Hippocampal formation (tissue), 2 donors: ENCODE measurements at regions not wholly inside any gene's neighbourhood (a gene's known extent, or its start where the extent isn't known, plus 50 kb on each side); places are given as distances from the start of the nearest gene placed in this dataset.
"Not testable (repeated sequence)": the region's sequence is repeated elsewhere in the genome, so short reads cannot be mapped to it uniquely, and the experiment has no call there.

Experiments
- DNase-seq, 2 donors: peaks; one replicate each; lab custom pipeline; 2025; lab: John Stamatoyannopoulos, UW

- DNase-seq = no peak
These were observed 461.0 kb upstream of the HTR1E start for GRCh38 chr6:86476311-86476710.

- no peak for DNase-seq
These were observed 463.2 kb upstream of the HTR1E start for GRCh38 chr6:86474081-86474480.

DNA sequence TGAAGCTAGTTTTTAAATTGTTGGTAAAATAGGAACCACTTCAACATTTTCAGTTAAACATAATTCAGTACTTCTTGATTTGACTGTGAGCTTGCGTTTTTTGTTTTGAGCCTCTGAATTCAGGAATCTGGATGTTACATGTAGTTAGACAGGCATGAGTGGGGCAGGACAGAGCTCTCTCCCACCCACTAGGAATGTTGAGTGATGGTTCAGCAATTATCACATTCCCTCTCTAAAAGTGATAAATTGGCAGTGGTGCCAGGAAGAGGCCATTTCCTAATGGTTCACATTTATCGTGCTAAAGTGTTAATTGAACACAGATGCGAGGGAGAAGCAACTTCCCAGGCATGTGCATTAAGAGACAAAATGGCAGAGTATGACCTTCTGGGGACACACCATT lies 465.5 kb upstream of the HTR1E start:
- DNase-seq = no peak

- DNase-seq = no peak
These were observed 477.4 kb upstream of the HTR1E start for GRCh38 chr6:86459978-86460377.

GRCh38 chr6:86456821-86457220 lies 480.5 kb upstream of the HTR1E start:
- no peak for DNase-seq

DNA sequence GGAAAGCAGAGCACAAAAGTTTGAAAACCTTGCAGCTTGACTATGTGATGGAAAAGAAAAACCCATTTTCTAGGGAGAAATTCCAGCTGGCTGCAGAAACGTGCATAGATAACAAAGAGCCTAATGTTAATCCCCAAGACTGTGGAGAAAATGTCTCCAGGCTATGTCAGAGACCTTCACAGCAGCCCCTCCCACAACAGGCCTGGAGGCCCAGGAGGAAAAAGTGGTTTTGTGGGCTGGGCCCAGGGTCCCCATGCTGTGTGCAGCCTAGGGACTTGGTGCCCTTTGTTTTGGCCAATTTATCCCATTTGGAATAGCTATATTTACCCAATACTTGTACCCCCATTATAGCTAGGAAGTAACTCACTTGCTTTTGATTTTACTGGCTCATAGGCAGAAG lies 484.1 kb upstream of the HTR1E start:
- no peak for DNase-seq

DNA sequence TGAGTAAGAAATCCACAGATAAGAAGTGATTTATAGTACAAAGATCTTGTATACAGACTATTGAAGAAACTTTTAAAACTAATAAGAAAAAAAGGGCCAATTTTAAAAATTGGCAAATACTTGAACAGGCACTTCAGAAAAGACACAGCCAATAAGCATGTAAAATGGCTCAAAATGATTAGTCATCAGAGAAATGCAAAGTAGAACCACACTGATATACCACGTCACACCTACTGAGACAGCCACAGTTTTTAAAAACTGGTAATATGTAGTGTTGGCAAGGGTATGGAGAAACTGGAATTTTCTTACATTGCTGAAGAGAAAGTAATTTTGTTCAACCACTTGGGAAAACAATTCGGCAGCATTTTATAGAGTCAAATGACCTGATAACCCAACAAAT lies 488.9 kb upstream of the HTR1E start:
- no peak for DNase-seq

GRCh38 chr6:86440608-86441007 lies 496.7 kb upstream of the HTR1E start:
- no peak for DNase-seq

DNA sequence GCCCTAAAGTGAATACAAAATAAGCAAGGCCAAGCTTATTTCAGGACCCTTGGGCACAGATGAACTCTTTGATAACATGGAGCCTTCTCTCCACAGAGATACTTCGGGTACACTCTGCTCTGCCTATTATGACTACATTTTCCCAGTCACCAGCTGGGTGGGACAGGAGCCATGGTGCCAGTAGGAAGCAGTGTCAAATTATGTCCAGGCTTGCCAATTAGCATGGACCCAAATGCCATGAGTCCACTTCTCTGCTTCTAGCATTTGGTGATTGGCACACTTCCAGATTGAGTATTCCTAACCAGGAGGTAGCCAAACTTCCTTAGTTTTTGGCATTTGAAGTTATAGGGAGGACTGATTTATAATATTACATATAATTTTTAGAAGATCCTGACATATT lies 513.8 kb upstream of the HTR1E start:
- no peak for DNase-seq

- no peak for DNase-seq
These were observed 525.3 kb upstream of the HTR1E start for GRCh38 chr6:86412057-86412456.

DNA sequence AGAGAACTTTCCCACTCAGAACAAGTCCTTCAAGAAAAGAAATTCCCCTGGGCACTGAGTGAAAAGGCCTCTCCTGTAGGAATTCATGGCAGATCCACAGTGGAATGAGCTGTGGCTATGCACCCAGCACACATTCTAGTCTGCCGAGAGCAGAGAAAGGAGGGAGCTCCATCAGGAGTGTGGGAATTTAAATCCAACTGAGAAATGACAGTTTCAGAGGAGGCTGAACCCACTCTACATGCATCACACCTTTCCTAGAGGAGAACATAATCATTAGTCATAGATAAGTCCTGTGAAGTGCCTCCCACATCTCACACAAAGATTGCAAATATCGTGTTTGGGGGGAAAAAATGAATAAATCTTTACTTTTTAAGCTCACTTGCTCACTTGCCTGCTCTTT lies 530.2 kb upstream of the HTR1E start:
- DNase-seq = no peak

GRCh38 chr6:86392850-86393249 lies 544.5 kb upstream of the HTR1E start:
- DNase-seq = not testable (repeated sequence)

DNA sequence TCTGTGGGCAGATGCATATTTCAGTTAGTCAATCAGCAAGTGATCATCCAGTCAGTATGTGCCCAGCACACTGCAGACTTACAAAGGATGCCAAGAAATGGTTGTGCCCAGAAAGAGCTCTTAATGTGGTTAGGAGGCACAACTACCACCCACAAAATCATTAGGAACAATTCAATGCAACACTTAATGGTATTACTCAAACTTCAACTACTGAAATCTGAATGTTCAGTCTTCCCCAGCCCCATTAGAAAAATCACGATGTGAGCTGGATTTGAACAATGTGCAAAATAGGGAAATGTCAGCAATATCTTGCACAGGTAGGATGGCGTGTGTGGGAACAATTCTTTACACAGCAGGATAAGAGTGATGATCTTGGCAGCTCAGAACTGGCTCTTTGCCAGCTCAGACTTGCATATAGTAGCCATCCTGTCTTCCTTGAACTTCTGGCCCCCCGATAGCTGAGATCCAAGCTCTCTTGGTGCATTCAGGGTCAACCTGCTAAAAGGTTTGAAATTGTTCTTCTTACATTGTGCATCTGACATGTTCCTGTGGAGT lies 556.7 kb upstream of the HTR1E start:
- no peak for DNase-seq

- no peak for DNase-seq
These were observed 579.5 kb upstream of the HTR1E start for GRCh38 chr6:86357877-86358276.

DNA sequence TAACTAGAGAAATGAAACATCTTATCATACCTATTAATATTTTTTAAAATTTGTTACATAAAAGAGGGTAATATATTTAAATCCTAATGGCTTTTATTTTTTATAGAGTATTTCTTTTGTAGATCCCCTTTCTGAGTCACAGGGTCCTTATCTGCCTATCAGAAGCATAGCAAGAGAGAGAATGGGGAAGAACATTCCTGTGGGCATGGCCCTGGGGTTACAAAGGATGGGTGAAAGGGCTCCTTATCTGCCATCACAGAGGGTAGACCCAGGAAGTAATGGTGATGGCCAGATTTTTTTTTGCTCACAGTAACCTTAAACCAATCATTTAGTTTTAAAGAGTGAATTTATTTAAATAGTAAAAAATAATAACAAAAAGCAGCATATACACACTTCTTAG lies 582.1 kb upstream of the HTR1E start:
- DNase-seq = no peak

DNA sequence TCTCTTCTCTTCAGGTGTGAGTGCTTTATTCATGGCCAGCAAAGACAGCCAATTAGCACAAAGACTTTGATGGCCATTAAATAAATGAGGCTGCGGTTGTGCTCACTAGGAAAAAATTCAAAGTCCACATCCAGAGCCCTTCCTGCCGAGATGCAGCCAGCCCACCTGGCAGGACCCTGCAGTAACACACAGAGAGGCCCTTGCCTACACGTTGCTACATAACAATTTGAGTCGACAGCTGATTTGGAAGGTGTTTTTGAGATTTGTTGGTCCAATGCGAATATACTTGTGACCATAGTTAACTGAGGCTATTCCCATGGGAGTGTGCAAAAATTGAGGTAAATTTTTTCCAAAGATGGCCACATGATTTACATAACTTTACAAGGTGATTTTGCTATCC lies 605.4 kb upstream of the HTR1E start:
- DNase-seq = no peak

DNA sequence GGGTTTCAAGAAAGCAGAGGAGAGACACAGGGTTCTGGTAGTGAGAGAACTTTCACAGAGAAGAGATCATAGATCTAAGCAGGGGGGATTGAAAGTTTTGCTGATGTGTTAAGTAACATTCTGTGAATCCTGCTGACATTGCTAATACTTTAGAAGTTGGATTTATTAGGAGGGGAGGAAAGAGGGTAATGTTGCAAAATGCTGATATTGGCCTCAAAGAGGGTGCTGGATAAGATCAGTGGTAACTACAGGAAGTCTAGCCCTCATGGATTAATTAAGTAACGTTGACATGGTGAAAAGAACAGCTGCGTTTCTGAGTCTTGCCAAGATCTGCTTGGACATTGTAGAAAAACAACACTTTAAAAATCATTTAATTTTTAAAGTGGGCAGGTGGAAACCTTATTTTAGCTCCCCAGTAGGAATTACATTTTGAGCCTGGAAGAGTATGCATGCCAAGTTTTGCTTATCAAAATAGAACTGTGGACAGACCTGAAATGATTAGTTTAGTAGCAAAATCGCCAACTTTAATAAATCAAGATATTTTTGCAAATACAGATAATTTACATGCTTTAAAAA lies 606.0 kb upstream of the HTR1E start:
- DNase-seq = no peak

DNA sequence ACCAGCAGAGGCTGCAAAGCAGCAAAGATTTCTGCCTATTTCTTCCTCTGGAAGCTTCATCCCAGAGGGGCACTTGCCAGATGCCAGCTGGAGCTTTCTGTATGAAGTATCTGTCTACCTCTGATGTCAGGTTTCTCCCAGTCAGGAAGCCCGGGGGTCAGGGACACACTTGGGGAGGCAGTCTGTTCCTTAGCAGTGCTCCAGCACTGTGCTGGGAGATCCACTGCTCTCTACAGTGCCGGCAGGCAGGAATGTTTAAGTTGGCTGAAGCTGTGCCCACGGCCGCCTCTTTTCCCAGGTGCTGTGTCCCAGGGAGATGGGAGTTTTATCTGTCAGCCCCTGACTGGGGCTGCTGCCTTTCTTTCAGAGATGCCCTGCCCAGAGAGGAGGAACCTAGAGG lies 631.1 kb upstream of the HTR1E start:
- no peak for DNase-seq

GRCh38 chr6:86285876-86286275 lies 643.2 kb upstream of the SYNCRIP start:
- DNase-seq = no peak

DNA sequence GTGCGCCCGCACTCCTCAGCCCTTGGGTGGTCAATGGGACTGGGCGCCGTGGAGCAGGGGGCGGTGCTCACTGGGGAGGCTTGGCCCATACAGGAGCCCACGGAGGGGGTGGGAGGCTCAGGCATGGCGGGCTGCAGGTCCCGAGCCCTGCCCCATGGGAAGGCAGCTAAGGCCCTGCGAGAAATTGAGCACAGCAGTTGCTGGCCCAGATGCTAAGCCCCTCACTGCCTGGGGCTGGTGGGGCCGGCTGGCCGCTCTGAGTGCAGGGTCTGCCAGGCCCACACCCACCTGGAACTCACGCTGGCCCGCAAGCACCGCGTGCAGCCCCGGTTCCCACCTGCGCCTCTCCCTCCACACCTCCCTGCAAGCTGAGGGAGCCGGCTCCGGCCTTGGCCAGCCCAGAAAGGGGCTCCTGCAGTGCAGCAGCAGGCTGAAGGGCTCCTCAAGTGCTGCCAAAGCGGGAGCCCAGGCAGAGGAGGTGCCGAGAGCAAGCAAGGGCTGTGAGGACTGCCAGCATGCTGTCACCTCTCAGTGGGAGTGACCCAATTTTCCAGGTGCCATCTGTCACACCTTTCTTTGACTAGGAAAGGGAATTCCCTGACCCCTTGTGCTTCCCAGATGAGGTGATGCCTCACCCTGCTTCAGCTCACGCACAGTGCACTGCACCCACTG lies 642.3 kb upstream of the SYNCRIP start:
- DNase-seq = not testable (repeated sequence)

DNA sequence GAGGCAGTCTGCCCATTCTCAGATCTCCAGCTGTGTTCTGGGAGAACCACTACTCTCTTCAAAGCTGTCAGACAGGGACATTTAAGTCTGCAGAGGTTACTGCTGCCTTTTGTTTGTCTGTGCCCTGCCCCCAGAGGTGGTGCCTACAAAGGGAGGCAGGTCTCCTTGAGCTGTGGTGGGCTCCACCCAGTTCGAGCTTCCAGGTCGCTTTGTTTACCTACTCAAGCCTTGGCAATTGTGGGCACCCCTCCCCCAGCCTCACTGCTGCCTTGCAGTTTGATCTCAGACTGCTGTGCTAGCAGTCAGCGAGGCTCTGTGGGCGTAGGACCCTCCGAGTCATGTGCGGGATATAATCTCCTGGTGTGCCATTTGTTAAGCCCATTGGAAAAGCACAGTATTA lies 640.9 kb upstream of the SYNCRIP start:
- DNase-seq = not testable (repeated sequence)

- DNase-seq = no peak
These were observed 633.4 kb upstream of the SYNCRIP start for GRCh38 chr6:86276056-86276455.

GRCh38 chr6:86273936-86274335 lies 631.2 kb upstream of the SYNCRIP start:
- DNase-seq = no peak
